GM21390 (cell line): ENCODE measurements at regions not wholly inside any gene's neighbourhood (a gene's known extent, or its start where the extent isn't known, plus 50 kb on each side); places are given as distances from the start of the nearest gene placed in this dataset.

Source experiments
- ATAC-seq: cut with Tn5 transposase; IDR thresholded peaks from one replicate; pipeline ENCODE4 v1.9.1; 2021; ENCODE audit not compliant: unreplicated experiment

- ATAC-seq: no peak
These were observed 163.5 kb upstream of the LMO4 start for GRCh38 chr1:87165177-87165576.

- no peak for ATAC-seq
These were observed 161.4 kb upstream of the LMO4 start for GRCh38 chr1:87167157-87167789.

GRCh38 chr1:87167848-87168525, 160.7 kb upstream of the LMO4 start:
- ATAC-seq: no peak

GRCh38 chr1:87169263-87169910, 159.3 kb upstream of the LMO4 start:
- no peak for ATAC-seq

GRCh38 chr1:87170157-87170556, 158.5 kb upstream of the LMO4 start:
- no peak for ATAC-seq

- no peak for ATAC-seq
These were observed 157.6 kb upstream of the LMO4 start for GRCh38 chr1:87170931-87171598.

GRCh38 chr1:87173231-87173630, 155.4 kb upstream of the LMO4 start:
- no peak for ATAC-seq

- ATAC-seq: no peak
These were observed 153.9 kb upstream of the LMO4 start for GRCh38 chr1:87174724-87175245.

- peak; percentile 57 for ATAC-seq
These were observed 152.6 kb upstream of the LMO4 start for GRCh38 chr1:87176087-87176486.

- no peak for ATAC-seq
These were observed 152.2 kb upstream of the LMO4 start for GRCh38 chr1:87176514-87176913.

GRCh38 chr1:87178441-87178840, 150.2 kb upstream of the LMO4 start:
- no peak for ATAC-seq

GRCh38 chr1:87179076-87179810, 149.4 kb upstream of the LMO4 start:
- ATAC-seq: no peak

GRCh38 chr1:87179851-87180519, 148.7 kb upstream of the LMO4 start:
- no peak for ATAC-seq

GRCh38 chr1:87180682-87181081, 148.0 kb upstream of the LMO4 start:
- ATAC-seq: no peak

GRCh38 chr1:87182611-87183010, 146.1 kb upstream of the LMO4 start:
- no peak for ATAC-seq

GRCh38 chr1:87185077-87185476, 143.6 kb upstream of the LMO4 start:
- ATAC-seq: no peak

- no peak for ATAC-seq
These were observed 142.3 kb upstream of the LMO4 start for GRCh38 chr1:87186346-87186745.

GRCh38 chr1:87188640-87189039, 140.0 kb upstream of the LMO4 start:
- ATAC-seq: no peak

- ATAC-seq: no peak
These were observed 138.3 kb upstream of the LMO4 start for GRCh38 chr1:87190402-87190801.

GRCh38 chr1:87191646-87192045, 137.0 kb upstream of the LMO4 start:
- ATAC-seq: no peak
